ENCODE measurements at regions not wholly inside any gene's neighbourhood (a gene's known extent, or its start where the extent isn't known, plus 50 kb on each side); places are given as distances from the start of the nearest gene placed in this dataset.

GRCh38 chrX:125507119-125507518 lies 187.4 kb downstream of the TEX13C start:
- ATAC-seq = no peak
- BruUV-seq (replicated peaks) = no TSS peak
- in situ Hi-C loops (cut with MboI) (no loop called here), intact Hi-C loops (cut with micrococcal nuclease) (no loop called here)
- Histone ChIP-seq H3K4me1 (replicated peaks in 1 of 2; ENCODE audit: control insufficient read depth in 2 of 2, insufficient read depth in 2 of 2, low read length in 2 of 2) (no peaks in the 10 kb centered on the region), H3K9ac (ENCODE audit: insufficient read depth in 1 of 2, low read depth in 2 of 2, low read length in 2 of 2) (no peak overlapping the region), H3K27me3 (ENCODE audit: control insufficient read depth in 2 of 2, insufficient read depth in 2 of 2, low read length in 2 of 2) (no peaks in the 10 kb centered on the region), H2AFZ (ENCODE audit: low read depth, low read length) (no peak overlapping the region), H3K9me1 (ENCODE audit: control insufficient read depth, insufficient read depth, low read length) (no peaks in the 10 kb centered on the region), H3K9me3 (replicated peaks; ENCODE audit: control insufficient read depth, insufficient read depth, low read depth, low read length) (no peaks in the 10 kb centered on the region), H3K27ac (ENCODE audit: extremely low read depth, low read depth, low read length) (no peak overlapping the region), H3K36me3 (ENCODE audit: control insufficient read depth, insufficient read depth, low read length) (no peaks in the 10 kb centered on the region), H3K79me2 (ENCODE audit: control insufficient read depth, insufficient read depth, low read length) (no peaks in the 10 kb centered on the region), H3K4me2 (ENCODE audit: insufficient read depth, low read length) (no peak overlapping the region), H3K4me3 (no peak overlapping the region), H4K20me1 (replicated peaks; ENCODE audit: control insufficient read depth, insufficient read depth, low read length) (no peaks in the 10 kb centered on the region)
- no peak for FAIRE-seq
- CTCF ChIA-PET (ENCODE audit: low intra/inter-chr PET ratio) = no interaction called here
- 13% methylated on average over 1 of the region's 1 CpG for WGBS (ENCODE audit: insufficient coverage, low coverage, missing lambda C conversion rate)
- DNase-seq (ENCODE audit: extremely low read depth in 1 of 4, low spot score in 3 of 4) = no peak
- POLR2A ChIA-PET = no interaction called here
- peak; percentile 47; the same call in 1 of the 2 replicates for TF ChIP-seq ATF3 (IDR thresholded peaks at IDR 0.05)
- TF ChIP-seq ATF3 (CRISPR knock-in tag; conservative IDR thresholded peaks at IDR 0.05) = no peak
- TF ChIP-seq E2F8 (IDR thresholded peaks at IDR 0.05; ENCODE audit: low read depth, partially characterized antibody) = no peak
- 0 out of 2 replicates have a peak, but pooled peaks have one; percentile 24 for TF ChIP-seq SMARCA4 (IDR thresholded peaks at IDR 0.05)
- TF ChIP-seq FOSL1 (tag; conservative IDR thresholded peaks at IDR 0.05) = peak; percentile 85
- no peak for TF ChIP-seq POLR2H (tag; IDR thresholded peaks at IDR 0.05; ENCODE audit: low read depth)
- 0 out of 2 replicates have a peak, but pooled peaks have one; percentile 19 for TF ChIP-seq JUND (IDR thresholded peaks at IDR 0.05; ENCODE audit: borderline replicate concordance, low read depth, low read length)
- TF ChIP-seq JUND (tag; IDR thresholded peaks at IDR 0.05; ENCODE audit: borderline replicate concordance, low read depth, low read length) = no peak
- TF ChIP-seq TRIM24 (IDR thresholded peaks at IDR 0.05) = peak; percentile 60 to 71; a peak in 2 of 4 replicates
- TF ChIP-seq CEBPG (CRISPR knock-in tag; IDR thresholded peaks at IDR 0.05) = no peak
- peak in 1 of 2 experiments; percentile 67; a peak in 2 of 4 replicates for TF ChIP-seq CEBPG (tag; conservative IDR thresholded peaks at IDR 0.05 in 1 of 2, IDR thresholded peaks at IDR 0.05 in 1 of 2)
- 0 out of 2 replicates have a peak, but pooled peaks have one; percentile 19 for TF ChIP-seq ARID1B (IDR thresholded peaks at IDR 0.05)
